Left cardiac atrium (tissue), 4 donors: ENCODE measurements at regions not wholly inside any gene's neighbourhood (a gene's known extent, or its start where the extent isn't known, plus 50 kb on each side); places are given as distances from the start of the nearest gene placed in this dataset.
A peak's percentile ranks its signal among the peaks of the same experiment; 100 is the strongest.

ENCODE experiments used
- ATAC-seq, 2 donors: fragments of 200-7000 bp; cut with Tn5 transposase; one replicate each; pipeline ENCODE4 v1.9.1; 2020; ENCODE audit warnings: mild to moderate bottlenecking in 2 of 2, moderate library complexity in 2 of 2
- DNase-seq: peaks from one replicate; pipeline ENCODE4 v3.0.0-alpha.2; 2020
- intact Hi-C, 2 donors: fragments of 100-400 bp; cut with DNase I; formaldehyde crosslinking; loops; one replicate each; pipeline versions ENCODE4 v1.14.1 to v1.15.1; 2022 to 2023
- donor health status: DM: no; HTN: yes; CAD: no.
- donor health status: DM: no; HTN: yes; CAD: no; lungs with severe emphysema.
- donor health status: DM: yes; HTN: yes; CAD: no.
- donor health status: Dilated cardiomyopathy.

GRCh38 chr6:142697922-142698321, 247.1 kb downstream of the HIVEP2 start:
- intact Hi-C loops = loop anchor here in 1 of 2 donors (5.0 to 10.0 kb wide), 2 partner anchors 187 to 254 kb away; no protein-coding TSS in a partner anchor
- no peak for DNase-seq
- ATAC-seq = no peak

GRCh38 chr6:142698751-142699150, 246.2 kb downstream of the HIVEP2 start:
- intact Hi-C loops = loop anchor here in 1 of 2 donors (5.0 to 10.0 kb wide), 2 partner anchors 186 to 254 kb away; no protein-coding TSS in a partner anchor

GRCh38 chr6:142699391-142699790, 245.6 kb downstream of the HIVEP2 start:
- ATAC-seq (no peak), DNase-seq (no peak)
- intact Hi-C loops = loop anchor here in 1 of 2 donors (5.0 to 10.0 kb wide), 2 partner anchors 185 to 253 kb away; no protein-coding TSS in a partner anchor

More at GRCh38 chr6:142698751-142699150, 246.2 kb downstream of the HIVEP2 start:
- DNase-seq = no peak
- no peak for ATAC-seq

DNA sequence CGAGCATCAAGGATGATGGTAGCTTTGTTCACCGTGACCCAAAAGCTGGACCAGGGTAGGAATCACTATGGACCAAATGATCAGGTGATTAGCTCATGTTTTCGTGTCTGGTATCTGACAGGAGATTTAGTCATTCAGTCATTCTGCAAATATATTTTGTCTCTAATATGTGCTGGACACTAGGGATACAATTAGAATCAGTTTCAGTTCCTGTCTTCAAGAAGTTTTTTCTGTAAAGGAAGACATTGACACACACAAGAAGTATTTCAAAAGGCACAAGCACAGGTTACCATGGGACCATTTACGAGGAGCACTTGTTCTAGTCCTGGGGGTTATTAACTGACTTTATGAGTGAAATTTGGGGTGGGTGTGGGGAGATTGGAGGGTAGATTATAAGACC, 244.9 kb downstream of the HIVEP2 start:
- no peak for DNase-seq
- intact Hi-C loops = no loop called here
- ATAC-seq = peak in 1 of 2 donors; percentile 17

- DNase-seq = no peak
- intact Hi-C loops = no loop called here
- ATAC-seq = no peak
Observed at GRCh38 chr6:142700671-142701312, 244.2 kb downstream of the HIVEP2 start.
